ENCODE measurements at regions not wholly inside any gene's neighbourhood (a gene's known extent, or its start where the extent isn't known, plus 50 kb on each side); places are given as distances from the start of the nearest gene placed in this dataset.
"Not testable (repeated sequence)": the region's sequence is repeated elsewhere in the genome, so short reads cannot be mapped to it uniquely, and the experiment has no call there.

GRCh38 chr6:112665114-112665513, 318.0 kb downstream of the RFPL4B start:
- no peak for DNase-seq

- DNase-seq = no peak
These were observed 318.7 kb downstream of the RFPL4B start for GRCh38 chr6:112665815-112666214.

- DNase-seq = no peak
These were observed 320.3 kb downstream of the RFPL4B start for GRCh38 chr6:112667427-112667826.

DNA sequence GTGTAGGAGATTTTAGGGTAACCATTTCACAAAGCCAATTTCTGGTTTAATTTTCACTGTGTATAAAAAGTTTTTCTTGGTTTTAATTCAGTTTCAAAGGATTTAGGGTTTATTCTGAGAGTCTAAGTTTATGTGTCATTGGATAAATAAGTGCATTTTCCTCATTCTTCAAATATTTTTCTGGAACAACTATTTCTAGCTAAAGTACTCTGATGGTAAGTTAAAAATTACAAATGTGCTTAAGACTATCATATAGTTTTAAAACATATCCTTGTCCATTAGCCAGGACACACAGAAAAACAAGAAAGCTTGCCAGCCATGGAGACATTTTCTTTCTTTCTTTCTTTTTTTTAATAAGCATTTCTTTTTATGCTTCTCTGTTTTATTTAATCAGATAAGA, 333.0 kb downstream of the RFPL4B start:
- no peak for DNase-seq

DNA sequence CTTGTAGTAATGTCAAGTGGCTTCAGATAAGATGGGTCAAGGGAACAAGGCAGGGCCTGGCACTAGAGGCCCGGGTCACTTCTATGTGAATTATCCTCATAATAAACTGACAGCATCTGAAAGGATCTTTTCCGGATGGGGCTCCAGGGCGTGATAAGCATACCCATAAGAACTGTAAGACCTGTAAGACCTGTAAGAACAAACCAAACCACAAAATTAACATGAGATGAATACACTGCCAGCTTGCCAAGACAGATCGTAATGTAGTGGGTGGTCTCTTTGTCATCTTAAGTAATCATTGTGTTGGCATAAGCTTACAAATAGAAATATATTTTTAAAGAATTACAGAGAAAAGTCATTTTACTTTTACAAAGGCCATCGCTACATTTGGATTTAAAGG, 334.9 kb downstream of the RFPL4B start:
- no peak for DNase-seq

- no peak for DNase-seq
These were observed 336.0 kb downstream of the RFPL4B start for GRCh38 chr6:112683106-112683505.

DNA sequence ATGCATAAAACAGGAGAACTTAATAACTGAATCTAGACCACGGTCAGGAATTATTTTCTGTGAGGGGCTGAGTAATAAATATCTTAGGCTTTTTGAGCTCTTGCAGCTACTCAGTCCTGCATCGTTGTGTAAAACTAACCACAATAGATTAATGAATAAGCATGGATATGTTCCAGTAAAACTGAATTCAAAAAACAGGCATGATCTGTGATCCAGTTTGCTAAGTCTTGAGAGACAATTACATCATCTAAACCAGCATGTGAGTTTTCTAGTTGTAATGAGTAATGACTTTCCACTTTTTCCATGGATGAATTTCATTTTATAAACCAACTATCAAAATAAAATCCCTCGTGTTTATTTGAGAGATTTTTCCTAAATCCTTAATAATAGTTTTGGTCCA, 336.8 kb downstream of the RFPL4B start:
- DNase-seq = peak; percentile 48

DNA sequence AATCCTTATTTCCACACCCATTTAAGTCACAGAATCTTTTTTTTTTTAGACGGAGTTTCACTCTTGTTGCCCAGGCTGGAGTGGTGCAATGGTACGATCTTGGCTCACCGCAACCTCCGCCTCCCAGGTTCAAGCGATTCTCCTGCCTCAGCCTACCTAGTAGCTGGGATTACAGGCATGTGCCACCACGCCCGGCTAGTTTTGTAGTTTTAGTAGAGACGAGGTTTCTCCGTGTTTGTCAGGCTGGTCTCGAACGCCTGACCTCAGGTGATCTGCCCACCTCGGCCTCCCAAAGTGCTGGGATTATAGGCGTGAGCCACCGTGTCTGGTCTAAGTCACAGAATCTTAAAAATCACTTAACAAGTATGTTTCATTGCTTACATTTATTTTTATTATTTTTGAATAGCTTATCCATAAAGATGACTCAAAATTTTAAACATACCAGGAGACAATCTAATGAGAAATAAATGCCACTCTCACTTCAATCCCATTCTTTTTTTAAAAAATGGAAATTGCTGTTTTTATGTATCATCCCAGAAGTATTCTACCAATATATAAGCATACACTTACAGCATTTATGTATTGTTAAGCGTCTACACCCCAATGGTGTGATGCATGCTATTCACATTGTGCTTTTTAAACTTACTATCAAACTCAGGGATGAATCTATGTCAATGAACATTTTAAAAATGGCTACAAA, 338.5 kb downstream of the RFPL4B start:
- not testable (repeated sequence) for DNase-seq

- DNase-seq = not testable (repeated sequence)
These were observed 341.5 kb downstream of the RFPL4B start for GRCh38 chr6:112688487-112689165.

- not testable (repeated sequence) for DNase-seq
These were observed 342.2 kb downstream of the RFPL4B start for GRCh38 chr6:112689183-112689858.

GRCh38 chr6:112690497-112691202, 343.5 kb downstream of the RFPL4B start:
- peak; percentile 74 for DNase-seq

- peak; percentile 53 for DNase-seq
These were observed 344.2 kb downstream of the RFPL4B start for GRCh38 chr6:112691289-112691688.

- peak; percentile 15 for DNase-seq
These were observed 347.9 kb downstream of the RFPL4B start for GRCh38 chr6:112695001-112695400.

- DNase-seq = no peak
These were observed 350.1 kb downstream of the RFPL4B start for GRCh38 chr6:112697265-112697664.

GRCh38 chr6:112701201-112701600, 354.1 kb downstream of the RFPL4B start:
- peak; percentile 51 for DNase-seq

DNA sequence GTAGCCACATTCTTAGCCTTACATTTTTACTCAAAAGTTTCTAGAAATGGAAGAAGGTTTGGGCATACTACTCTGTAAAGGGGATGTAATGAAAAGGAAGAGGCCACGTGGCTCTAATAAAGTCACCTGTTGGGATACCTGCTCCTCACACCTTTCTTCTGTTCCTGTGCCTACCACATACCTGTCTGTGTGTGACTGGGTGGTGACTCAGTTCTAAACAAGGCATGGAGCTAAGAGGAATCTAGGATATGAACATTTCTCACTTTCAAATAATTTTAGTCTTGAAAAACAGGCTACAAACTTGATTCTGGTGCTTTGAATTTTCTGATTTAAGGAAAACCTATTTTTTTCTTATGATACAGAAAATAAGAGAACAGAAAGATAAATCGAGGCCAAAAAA, 363.6 kb downstream of the RFPL4B start:
- DNase-seq = no peak

DNA sequence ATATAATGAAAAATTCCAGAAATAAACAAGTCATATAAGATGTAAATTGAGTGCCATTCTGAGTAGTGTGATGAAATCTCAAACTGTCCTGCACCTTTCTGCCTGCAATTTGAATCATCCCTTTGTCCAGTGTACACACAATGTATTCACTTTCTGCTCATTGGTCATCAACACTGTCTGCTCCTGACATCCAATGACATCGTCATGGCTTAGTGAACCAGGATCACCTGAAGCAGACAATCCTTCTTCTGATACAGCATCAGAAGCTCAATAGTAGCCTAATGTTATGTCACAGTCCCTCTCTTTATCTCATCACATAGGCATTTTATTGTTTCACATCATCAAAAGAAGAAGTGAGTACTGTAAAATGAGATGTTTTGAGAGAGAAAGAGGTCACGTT, 366.3 kb downstream of the RFPL4B start:
- no peak for DNase-seq

- no peak for DNase-seq
These were observed 370.3 kb downstream of the RFPL4B start for GRCh38 chr6:112717401-112717800.

DNA sequence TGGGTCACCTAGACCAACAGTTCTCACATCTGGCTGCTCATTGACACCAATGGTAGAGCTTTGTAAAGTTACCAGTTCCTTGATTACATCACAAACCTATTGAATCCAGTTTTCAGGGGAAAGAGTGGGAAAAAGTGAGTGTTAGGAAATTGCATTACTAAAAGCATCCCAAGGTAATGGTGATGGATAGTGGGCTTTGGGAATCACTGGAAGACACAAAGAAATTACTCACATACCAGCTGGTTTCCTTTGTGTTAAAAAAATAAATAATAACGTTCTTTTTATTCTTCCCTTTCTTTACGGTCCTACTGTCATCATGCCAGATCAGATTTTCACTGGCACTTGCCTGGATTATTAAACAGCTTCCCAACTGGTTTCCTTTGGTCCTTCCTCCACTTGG, 370.7 kb downstream of the RFPL4B start:
- DNase-seq = no peak

DNA sequence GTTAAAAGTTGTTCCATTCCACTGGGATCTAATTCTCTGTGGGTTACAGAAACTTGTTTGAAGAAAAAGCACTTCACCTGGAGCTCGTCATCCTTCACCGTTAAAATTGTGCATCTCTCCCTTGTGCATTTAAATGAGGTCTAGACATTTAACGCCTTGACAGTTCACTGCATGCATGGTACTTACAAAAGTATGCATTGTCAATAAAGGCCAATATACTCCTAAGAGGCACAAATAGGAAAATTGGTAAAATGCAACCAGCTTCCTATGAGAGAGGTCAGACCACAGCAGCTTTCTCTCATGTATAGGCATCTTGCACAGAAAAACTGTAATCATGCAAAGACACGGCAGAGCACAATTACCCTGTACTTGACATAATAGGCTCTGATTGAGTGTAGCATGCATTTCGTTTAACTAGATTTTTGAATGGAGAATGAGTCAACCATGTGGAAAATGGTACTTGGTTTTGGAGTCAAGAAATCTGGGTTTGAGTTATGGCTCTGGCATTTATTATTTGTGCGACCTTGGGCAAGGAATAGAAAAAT, 378.5 kb downstream of the RFPL4B start:
- DNase-seq = peak; percentile 84

DNA sequence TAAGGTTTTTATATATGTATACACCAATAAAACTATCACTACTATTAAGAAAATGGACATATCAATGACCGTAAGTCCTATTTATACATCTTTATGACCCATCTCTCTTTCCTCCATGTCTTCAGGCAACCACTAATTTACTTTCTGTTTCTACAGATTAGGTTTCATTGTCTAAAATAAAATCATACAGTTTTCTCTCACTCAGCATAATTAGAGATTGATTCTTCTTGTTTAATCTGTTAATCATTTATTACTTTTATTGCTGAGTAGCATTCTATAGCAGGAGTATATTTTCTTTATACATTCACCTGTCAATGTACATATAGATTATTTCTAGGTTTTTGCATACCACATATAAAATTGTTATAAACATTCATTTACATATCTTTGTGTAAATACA, 388.0 kb downstream of the RFPL4B start:
- DNase-seq = no peak

- no peak for DNase-seq
These were observed 392.6 kb downstream of the RFPL4B start for GRCh38 chr6:112739766-112740165.

GRCh38 chr6:112743323-112743722, 396.2 kb downstream of the RFPL4B start:
- DNase-seq = no peak

Measured in eye (tissue), 1 donor.